ENCODE measurements at regions not wholly inside any gene's neighbourhood (a gene's known extent, or its start where the extent isn't known, plus 50 kb on each side); places are given as distances from the start of the nearest gene placed in this dataset.
"Not testable (repeated sequence)": the region's sequence is repeated elsewhere in the genome, so short reads cannot be mapped to it uniquely, and the experiment has no call there.

DNA sequence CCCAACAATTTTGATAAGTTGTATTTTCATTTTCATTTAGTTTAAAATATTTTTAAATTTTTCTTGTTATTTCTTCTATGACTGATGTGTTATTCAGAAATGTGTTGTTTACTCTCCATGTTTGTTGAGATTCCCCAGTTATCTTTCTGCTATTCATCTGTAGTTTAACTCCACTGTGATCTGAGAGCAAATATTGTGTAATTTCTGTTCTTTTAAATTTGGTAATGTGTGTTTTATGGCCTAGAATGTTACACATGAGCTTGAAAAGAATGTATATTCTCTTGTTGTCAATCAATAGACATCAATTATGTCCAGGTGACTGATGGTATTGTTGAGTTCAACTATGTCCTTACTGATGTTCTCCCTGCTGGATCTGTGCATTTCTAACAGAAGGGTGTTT, 188.2 kb downstream of the CYP26B1 start:
- intact Hi-C loops (cut with micrococcal nuclease): no loop called here

DNA sequence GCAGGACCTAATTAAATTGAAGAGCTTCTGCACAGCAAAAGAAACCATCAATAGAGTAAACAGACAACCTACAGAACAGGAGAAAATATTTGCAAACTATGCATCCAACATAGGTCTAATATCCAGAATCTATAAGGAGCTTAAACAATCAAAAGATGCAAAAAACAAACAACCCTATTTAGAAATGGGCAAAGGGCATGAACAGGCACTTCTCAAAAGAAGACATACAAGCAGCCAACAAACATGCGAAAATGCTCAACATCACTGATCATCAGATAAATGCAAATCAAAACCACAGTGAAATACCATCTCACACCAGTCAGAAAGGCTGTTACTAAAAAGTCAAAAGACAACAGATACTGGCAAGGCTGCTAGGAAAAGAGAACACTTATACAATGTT, 189.2 kb downstream of the CYP26B1 start:
- intact Hi-C loops (cut with micrococcal nuclease): not testable (repeated sequence)

DNA sequence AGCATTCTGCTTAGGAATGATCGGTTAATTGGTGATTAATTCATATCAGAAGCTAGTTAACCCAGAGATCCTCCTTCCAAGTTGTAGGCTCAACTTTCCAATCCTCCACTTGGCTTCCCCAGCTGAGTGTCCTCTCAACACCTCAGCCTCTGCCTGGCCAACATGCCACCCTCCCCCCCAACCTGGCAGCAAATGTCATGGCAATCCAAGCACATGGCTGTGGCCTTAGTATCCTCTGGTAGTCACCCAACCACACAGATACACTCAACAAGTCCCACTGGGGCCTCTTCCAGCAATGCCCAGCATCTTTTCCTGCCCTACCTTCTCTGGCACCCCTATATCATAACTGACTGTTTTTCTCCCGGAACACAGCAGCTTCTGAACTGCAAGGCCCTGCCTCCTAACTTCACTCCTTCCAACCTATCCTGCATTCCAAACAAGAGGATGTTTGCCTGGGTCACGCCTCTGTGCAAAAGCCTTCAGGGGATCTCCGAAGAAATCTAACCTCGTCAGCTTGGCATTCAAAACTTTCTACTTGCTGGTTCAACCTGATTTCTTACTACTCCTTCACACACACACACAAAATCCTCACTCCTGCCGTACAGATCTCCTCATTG, 195.0 kb downstream of the CYP26B1 start:
- intact Hi-C loops (cut with micrococcal nuclease): no loop called here

DNA sequence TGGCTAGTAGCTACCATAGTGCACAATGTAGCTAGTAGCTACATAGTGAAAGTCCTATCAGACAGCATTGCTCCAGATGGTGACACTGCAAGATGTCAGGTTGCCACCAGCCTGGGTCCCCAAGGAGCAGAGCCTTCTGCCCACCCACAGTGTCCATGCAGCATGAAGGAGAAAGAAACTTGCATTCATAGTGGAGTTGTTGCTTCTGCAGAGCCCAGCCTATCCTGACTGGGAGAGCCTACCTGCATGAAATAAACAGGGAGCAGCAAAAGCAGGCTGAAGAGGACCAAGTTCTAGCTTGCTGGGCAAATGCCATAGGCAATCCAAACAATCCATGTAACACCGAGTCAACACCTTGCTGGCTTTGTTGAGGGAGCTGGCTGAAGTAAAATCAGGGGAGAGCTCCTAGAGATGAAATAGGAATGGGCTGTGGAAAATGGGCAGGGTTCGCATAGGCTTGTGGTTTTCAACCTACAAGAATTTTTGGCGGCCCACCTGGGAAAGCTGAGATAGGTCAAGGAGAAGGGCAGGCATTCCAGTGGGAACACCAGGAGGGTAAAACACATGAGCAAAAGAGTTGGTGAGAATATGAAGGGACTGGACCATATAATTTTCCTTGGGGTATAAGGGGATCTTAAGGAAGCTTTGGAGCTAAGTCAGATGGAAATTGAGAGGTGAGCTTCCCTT, 195.8 kb downstream of the CYP26B1 start:
- intact Hi-C loops (cut with micrococcal nuclease): no loop called here

DNA sequence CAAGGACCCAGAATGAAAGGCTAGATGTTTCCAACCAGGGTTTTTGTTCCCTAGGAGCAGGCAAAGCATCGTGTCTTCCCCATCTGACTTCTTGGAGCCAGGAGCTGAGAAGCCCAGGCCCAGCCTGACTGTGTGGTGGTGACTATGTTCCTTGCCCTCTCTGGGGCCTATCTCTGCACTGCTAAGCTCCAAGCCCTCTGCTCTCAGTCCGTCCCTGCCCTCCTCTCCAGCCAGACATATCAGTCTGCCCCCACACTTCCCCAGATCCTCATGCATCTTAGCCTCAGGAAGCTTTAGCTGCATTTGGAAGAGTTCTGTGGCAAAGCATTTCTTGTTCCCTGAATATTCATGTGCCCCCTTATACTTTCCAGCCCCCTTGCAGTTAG, 196.6 kb downstream of the CYP26B1 start:
- intact Hi-C loops (cut with micrococcal nuclease): no loop called here

DNA sequence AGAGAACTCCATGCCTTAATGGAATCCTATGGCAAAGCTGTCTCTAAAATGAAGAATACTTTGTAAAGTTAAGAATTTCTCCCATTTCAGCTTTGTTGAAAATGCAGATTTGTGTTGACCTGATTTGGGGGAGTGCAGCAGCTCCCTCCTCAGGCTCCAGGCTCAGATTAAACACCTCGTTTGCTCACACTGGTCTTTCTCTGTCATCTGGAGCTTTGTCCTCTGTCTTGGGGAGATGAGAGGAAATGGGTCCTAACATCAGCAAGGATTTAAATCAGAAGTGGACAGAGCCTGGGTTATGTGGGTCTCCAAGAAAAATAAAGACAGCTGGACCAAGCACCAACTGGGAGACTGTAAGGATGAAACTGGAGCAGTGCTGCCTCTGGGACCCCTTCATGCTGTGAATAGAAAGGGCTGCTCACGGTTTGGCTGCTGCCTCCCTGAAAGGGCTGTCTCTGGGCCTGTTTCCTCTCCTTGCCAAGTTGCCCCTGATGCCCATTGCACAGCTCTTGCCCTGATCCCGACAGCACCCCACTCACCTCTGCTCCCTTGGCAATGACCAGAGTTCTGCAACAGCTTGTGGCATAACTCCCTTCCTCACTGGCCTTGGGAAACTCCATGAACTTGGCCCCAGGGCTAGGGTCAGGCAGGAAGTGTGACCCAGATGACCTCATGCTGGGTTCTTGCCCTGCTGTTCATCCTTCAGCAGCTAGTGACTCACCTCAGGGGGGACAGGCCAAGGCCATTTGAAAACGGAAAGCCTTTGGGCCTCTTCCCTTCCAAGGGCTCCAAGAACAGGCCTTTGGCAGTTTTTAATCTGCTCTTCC, 197.2 kb downstream of the CYP26B1 start:
- intact Hi-C loops (cut with micrococcal nuclease): no loop called here

DNA sequence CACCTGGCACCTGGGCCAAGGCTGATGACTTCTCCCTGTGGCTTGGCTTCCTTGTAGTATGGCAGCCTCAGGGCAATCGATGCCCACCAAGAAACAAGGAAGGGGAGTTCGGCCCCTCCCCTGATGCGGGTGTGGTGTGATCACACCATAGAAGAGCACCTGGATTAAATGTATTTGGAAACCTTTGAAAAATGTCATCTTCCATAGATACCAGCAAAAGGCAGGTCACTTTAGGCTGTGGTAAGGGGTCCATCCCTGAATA, 198.2 kb downstream of the CYP26B1 start:
- intact Hi-C loops (cut with micrococcal nuclease): no loop called here

DNA sequence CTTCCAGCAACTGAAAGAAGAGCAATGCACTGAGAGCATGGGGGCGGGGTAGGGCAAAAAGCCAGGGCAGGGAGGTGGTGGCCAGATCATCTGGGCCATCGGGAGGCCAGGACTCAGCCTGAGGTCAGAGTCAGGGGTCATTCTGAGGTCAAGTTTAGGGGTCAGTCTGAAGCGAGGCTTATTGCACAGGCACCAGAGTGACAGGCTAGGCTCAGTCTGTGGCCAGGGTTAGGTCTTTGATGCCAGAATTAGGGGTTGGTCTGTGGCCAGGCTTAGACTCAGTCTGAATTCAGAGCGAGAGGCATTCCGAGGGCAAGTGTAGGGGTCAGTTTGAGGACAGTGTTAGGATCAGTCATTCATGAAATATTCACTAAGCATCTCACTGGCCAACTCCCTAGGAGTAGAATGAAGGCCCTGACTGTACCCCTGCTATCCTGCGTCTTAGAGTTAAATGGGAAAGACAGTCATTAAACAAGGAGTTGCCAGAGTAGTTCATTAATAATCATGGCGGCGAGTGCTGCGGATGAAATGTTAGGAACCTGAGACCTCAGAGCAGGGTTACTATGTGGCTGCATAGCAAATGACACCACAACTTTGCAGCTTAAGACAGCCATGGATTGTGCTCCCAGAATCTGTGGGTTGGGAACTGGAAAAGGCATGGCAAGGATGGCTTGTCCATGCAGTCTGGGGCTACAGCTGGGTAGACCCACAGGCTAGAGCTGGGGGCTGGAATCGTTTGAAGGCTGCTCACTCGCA, 198.7 kb downstream of the CYP26B1 start:
- intact Hi-C loops (cut with micrococcal nuclease): no loop called here

DNA sequence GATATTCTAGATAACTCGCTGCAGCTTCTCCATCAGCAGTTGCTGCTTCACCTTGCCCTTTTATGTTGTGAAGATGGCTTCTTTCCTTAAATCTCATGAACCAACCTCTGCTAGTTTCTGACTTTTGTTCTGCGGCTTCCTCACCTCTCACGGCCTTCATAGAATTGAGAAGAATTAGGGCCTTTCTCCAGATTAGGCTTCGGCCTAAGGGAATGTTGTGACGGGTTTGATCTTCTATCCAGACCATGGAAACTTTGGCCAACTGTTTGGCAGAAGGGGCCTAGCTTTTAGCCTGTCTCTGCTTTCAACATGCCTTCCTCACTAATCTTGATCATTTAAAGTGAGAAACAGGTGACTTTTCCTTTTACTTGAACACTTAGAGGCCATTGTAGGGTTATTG, 199.9 kb downstream of the CYP26B1 start:
- intact Hi-C loops (cut with micrococcal nuclease): no loop called here

DNA sequence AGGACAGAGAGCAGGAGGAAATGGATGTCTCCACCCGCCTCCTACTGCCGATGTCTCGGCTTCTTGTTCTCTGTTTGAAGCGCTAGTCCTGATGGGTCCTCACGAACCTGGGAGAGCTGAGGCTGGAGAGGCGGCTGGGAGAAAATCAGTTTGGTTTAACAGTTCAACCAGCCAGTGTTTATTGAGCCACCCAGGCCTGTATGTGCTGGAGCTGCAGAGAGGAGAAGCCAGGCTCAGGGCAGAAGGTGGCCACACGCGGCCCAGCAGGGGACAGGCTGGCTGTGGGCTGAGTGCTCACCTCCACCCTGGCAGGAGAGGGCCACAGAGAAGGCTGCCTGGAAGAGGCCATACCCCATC, 202.1 kb downstream of the CYP26B1 start:
- intact Hi-C loops (cut with micrococcal nuclease): no loop called here

DNA sequence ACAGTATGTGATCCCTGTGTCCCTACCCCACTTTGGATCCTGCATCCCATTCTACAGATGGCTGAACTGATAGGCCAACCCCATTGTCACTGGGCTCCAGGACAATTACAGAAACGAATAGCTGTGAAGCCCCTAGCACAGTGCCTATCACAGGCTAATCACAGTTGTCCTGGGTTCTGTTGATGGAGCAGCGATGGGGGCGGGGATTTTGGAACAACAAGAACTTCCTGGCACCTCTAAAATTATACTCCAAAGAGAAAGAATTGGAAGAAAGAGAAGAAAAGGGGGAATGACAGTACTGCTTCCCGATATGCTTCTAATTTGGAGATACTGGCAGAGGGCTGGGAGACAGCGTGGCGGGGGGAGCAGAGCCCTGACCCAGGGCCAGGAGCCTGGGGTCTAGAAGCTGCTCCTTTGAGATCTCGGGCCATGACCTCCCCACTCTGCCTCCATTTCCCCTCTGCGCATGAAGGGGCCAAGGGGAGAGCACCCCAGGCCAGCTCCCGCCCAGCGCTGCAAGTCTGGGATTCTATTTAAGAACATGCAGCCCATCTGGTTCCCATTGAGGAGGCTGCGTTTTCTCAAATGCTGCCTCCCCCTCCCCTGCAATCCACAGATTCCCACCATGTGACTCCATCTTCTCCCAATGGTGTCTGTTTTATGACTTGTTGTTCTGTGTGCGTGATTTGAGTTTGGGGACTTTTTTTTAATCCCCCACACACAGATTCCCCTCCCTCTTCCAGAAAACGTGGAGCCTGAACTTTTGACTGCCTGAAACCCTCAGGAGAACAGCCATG, 202.7 kb downstream of the CYP26B1 start:
- intact Hi-C loops (cut with micrococcal nuclease): no loop called here

DNA sequence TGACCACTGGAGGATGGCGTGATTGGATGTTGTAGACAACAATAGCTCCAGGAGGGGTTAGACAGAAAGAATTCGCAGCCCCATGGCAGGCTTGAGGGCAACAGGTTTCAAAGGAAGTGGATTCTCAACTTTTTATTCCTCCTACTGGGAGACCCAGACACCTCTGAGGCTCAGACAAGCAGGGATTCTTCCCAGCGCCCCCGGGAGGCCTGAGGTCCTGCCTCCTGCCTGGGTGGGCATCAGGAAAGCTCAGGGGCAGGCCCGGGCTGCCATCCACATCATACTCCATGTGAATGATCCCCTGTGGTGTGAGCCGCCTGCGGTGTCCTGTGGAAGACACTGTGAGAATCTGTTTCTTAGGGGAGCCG, 203.5 kb downstream of the CYP26B1 start:
- intact Hi-C loops (cut with micrococcal nuclease): no loop called here

DNA sequence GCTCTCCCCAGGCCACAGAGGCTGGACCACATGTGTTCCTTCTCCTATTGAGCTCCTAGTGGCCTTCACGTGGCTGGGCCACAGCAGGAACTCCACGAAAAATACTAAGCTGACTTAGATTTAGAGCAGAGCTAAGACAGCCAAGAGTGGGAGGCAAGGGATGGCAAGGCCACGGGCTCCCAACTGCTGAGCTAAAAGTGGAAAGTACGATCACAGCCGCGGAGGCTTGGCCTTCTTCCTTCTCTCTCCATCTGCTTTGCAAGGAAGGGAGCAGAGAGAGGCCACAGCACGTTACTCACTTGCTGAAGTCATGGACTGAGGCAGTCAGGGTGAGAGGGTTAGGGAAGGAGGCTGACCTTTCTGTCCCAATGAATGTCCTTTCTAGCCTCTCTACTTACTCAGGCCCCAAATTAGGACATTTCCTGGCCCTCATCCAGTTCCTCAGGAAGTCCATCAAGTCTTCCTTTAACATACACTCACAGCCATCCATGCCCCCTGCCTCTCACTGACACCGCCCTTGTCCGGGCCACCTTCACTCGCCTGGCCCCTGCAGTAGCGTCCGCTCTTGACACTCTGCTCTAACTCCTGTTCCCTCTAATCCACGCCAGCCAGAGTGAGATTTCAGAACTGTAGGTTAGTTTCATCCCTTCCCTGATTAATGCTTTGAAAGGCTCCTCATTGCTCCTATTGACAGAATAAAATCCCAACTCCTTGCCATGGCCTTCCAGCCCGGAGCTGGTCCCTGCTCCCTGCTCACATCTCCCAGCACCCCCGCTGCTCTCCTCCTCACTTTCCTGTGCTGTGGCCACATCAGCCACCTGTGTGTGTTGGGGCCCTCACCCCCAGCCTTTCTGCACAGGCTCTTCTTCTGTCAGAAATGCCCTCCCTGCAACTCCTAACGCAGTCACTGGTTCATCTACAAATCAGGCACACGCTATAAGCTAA, 204.2 kb downstream of the CYP26B1 start:
- intact Hi-C loops (cut with micrococcal nuclease): no loop called here

DNA sequence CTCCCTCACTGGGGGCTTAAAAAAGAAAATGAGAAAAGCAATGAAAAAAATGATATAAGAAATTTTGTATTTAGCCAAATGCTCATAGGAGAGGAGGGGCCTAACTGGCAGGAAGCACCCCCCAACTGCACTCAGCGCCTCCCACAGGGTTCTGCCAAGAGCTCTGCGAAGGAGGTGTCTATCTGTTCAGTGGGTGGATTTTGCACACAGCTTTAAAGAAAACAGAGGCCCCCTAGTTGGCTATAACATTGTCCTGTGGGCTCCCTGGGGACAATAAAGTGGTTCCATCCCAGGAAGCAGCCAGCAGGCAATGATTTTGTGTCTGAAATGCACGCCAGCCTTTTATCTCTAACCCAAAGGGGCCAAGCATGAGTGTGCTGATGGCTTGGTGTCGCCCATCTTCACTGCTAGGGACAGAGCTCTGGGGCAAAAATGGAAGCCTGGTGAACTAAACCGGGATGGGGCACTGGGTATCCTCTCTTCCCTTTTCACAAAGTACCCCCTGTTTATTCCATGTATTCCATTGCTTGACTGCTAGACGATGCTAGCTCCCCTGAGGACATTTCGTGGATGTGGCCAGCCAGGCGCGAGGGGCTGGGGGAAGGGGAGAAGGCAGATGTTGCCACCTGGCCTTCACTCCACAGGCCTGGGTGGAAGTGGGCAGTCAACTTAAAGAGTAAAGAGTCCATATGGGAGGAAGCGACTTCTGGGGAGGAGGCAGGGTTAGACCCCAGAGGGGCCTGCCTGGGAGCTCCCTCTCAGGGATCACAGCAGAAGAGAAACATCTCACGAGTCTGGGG, 205.7 kb downstream of the CYP26B1 start:
- intact Hi-C loops (cut with micrococcal nuclease): no loop called here

DNA sequence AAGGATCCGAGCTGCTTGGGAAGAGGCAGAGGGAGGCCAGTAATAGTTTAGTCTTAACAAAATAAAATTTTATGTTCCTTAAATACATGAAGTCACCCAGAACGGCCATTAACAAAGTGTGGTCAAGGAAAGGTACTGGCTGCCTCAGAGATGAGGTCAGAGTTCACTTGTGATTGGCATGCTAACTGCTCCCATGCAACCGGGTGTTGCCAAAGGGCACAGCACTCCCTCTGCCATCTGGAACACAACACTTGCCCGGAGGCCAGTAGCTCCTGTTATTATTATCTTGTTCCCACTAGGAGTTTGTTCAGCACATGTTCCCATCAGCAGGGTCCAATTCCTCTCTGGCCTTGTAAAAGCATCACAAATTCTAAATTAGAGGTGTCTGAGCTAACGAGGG, 207.0 kb downstream of the CYP26B1 start:
- intact Hi-C loops (cut with micrococcal nuclease): no loop called here

DNA sequence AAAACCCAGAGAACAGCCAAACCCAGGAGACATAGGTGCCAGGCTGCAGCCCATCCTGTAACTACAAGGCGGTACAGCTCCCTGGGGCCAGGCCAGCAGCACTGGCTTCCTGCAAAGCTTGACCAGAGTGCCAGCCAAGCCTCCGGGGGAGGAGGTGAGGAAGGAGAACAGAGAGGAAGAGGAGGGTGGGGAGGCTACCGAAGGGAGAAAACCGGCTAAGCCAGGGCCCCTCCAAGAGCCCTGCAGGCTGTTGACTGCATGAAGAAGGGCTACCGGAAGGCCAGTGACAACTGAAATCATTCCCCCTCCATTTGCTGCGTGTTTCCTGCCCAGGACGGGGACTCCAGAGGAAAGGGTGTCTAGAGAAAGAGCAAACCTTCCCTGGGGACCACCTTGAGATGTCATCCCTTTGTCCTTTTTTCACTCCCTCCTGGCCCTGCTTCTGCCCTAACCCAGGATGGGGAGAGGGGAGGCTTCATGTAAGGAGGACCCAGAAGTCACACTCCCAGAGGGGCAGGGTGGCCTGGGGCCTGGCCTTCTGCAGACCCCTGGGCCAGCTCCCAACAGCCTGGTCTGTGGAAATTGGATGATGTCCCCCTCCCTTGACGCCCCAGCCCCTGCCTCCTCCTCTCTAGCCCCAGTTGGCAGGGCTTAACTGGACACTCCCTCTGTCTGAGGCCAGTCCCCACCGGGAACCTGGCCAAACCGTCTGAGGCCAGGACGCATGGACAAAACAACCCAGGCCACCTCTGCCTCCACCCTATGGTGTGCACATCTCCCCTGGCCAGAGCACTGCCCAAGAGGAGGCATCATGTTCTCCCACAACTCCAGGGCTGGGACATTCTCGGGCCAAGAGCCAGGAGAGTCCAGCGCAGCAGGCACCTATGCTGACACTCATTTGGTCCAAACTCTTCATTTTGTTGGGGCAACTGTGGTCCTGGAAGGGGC, 207.8 kb downstream of the CYP26B1 start:
- intact Hi-C loops (cut with micrococcal nuclease): no loop called here

DNA sequence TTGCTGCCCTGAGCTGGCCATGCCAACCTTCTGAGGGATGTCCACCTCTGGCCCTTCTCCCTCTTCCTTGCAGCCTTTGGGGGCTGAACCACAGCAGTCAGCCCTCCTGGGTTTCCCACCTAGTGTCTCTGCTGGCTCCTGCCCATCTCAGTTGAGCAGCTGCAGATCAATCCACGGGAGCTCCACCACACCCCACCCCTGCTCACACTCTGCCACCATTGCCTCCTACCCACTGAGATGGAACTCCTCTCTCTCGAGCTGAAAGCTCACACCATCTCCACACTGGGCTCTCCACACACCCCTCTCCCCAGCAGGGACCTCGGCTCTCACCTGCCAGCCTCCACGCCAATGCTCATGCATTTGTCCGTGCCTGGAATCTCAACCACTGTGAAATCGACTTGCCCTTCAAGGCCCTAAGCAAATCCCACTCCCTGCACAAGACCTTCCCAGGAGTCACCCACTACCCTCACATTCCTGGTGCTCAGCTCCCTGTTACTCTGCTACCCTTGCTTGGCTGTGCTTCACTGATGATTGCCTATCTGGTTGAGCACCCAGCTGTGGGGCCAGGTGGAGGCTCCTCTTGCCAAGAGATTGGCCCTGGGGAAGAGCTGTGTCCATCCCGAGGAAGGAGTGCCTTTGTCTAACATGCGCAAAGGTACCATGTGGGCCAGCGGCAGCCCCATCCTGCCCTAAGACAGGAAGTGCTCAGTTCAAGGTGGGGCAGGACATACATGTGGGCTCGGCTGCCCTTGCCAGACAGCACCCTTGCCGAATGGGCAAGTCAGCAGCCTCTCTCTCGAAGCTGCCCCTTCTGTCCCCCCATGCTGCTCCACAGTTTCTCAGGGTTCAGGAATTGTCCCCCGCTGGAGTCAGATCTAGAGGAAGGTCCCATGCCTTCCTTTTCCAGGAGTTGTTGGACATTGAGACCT, 208.7 kb downstream of the CYP26B1 start:
- intact Hi-C loops (cut with micrococcal nuclease): no loop called here
